WERI-Rb-1 (cell line): ENCODE measurements at regions not wholly inside any gene's neighbourhood (a gene's known extent, or its start where the extent isn't known, plus 50 kb on each side); places are given as distances from the start of the nearest gene placed in this dataset.
A peak's percentile ranks its signal among the peaks of the same experiment; 100 is the strongest.

Experiments
- DNase-seq: peaks from one replicate; pipeline ENCODE4 v3.0.0-alpha.2; 2020
- H3K27ac ChIP-seq: fragments of 250-450 bp; sonication (Bioruptor Pico); 2 replicates; pipeline ENCODE4 v1.5.1; 2020; ENCODE audit warnings: mild to moderate bottlenecking, moderate library complexity
- H3K27me3 ChIP-seq: fragments of 250-450 bp; sonication (Bioruptor Pico); 2 replicates; pipeline ENCODE4 v1.5.1; 2021; ENCODE audit warnings: mild to moderate bottlenecking, low read depth, moderate library complexity; ENCODE audit not compliant: insufficient read depth, severe bottlenecking
- H3K36me3 ChIP-seq: fragments of 250-450 bp; sonication (Bioruptor Pico); 2 replicates; pipeline ENCODE4 v1.5.1; 2020; ENCODE audit warnings: mild to moderate bottlenecking, moderate library complexity
- H3K4me3 ChIP-seq: 2 replicates; pipeline ENCODE4 v1.5.1; 2011; ENCODE audit warnings: low read depth, mild to moderate bottlenecking, control low read depth, low read length
- H3K9me3 ChIP-seq: fragments of 250-450 bp; sonication (Bioruptor Pico); 2 replicates; pipeline ENCODE4 v1.5.1; 2021; ENCODE audit warnings: mild to moderate bottlenecking, moderate library complexity; ENCODE audit not compliant: severe bottlenecking
- CTCF ChIP-seq: IDR thresholded peaks from 2 replicates; pipeline ENCODE4 v1.5.1; 2011; ENCODE audit warnings: low read depth, mild to moderate bottlenecking, control low read depth, inconsistent platforms, low read length

GRCh38 chr7:155220903-155221302 lies 76.8 kb upstream of the INSIG1 start:
- TF ChIP-seq CTCF = no peak
- no peaks in the 10 kb centered on the region for H3K27me3 ChIP-seq
- no peak for DNase-seq
- H3K27ac ChIP-seq = no peak overlapping the region
- H3K36me3 ChIP-seq = no peaks in the 10 kb centered on the region
- no peaks in the 10 kb centered on the region for H3K9me3 ChIP-seq
- no peak overlapping the region for H3K4me3 ChIP-seq

GRCh38 chr7:155221547-155221946 lies 76.1 kb upstream of the INSIG1 start:
- no peak for DNase-seq
- no peak overlapping the region for H3K27ac ChIP-seq
- H3K4me3 ChIP-seq = no peak overlapping the region
- H3K9me3 ChIP-seq = no peaks in the 10 kb centered on the region
- TF ChIP-seq CTCF = no peak
- no peaks in the 10 kb centered on the region for H3K36me3 ChIP-seq
- H3K27me3 ChIP-seq = no peaks in the 10 kb centered on the region

- Histone ChIP-seq H3K4me3 (no peak overlapping the region), H3K27ac (no peak overlapping the region), H3K36me3 (no peaks in the 10 kb centered on the region), H3K27me3 (no peaks in the 10 kb centered on the region), H3K9me3 (no peaks in the 10 kb centered on the region)
- no peak for TF ChIP-seq CTCF
- no peak for DNase-seq
Measured at GRCh38 chr7:155222061-155222460, 75.6 kb upstream of the INSIG1 start.

GRCh38 chr7:155222573-155222972 lies 75.1 kb upstream of the INSIG1 start:
- H3K9me3 ChIP-seq = no peaks in the 10 kb centered on the region

GRCh38 chr7:155223021-155223420 lies 74.7 kb upstream of the INSIG1 start:
- H3K27me3 ChIP-seq = no peaks in the 10 kb centered on the region
- H3K9me3 ChIP-seq = no peaks in the 10 kb centered on the region
- peak overlapping the region; percentile 1; the same call in 1 of the 2 replicates for H3K4me3 ChIP-seq
- no peak for DNase-seq
- H3K27ac ChIP-seq = peak overlapping the region; percentile 79
- no peaks in the 10 kb centered on the region for H3K36me3 ChIP-seq
- TF ChIP-seq CTCF = no peak

More at GRCh38 chr7:155222573-155222972, 75.1 kb upstream of the INSIG1 start:
- H3K4me3 ChIP-seq = no peak overlapping the region
- peak overlapping the region; percentile 79 for H3K27ac ChIP-seq
- TF ChIP-seq CTCF = no peak
- H3K27me3 ChIP-seq = no peaks in the 10 kb centered on the region
- H3K36me3 ChIP-seq = no peaks in the 10 kb centered on the region
- no peak for DNase-seq

- H3K36me3 ChIP-seq = no peaks in the 10 kb centered on the region
- H3K9me3 ChIP-seq = no peaks in the 10 kb centered on the region
- peak overlapping the region; percentile 79 for H3K27ac ChIP-seq
- H3K27me3 ChIP-seq = no peaks in the 10 kb centered on the region
- H3K4me3 ChIP-seq = peak overlapping the region; percentile 11
- peak; percentile 79 for DNase-seq
- TF ChIP-seq CTCF = no peak
Measured at GRCh38 chr7:155223503-155223902, 74.2 kb upstream of the INSIG1 start.
